ENCODE measurements at regions not wholly inside any gene's neighbourhood (a gene's known extent, or its start where the extent isn't known, plus 50 kb on each side); places are given as distances from the start of the nearest gene placed in this dataset.

- POLR2A ChIA-PET: no interaction called here
- no peaks in the 10 kb centered on the region for H3K36me3 ChIP-seq (ENCODE audit: control insufficient read depth in 1 of 2, insufficient read depth in 2 of 2, low read length in 2 of 2)
- no peaks in the 10 kb centered on the region for H3K4me1 ChIP-seq (ENCODE audit: control insufficient read depth in 1 of 2, insufficient read depth in 2 of 2, low read length in 2 of 2)
- no peak overlapping the region for H3K4me2 ChIP-seq (ENCODE audit: low read length)
- no peak overlapping the region for H3K4me3 ChIP-seq (replicated peaks in 1 of 2; ENCODE audit: low read depth in 1 of 2, low read length in 2 of 2)
- no peak overlapping the region for H3K9ac ChIP-seq (ENCODE audit: low read length)
- H2AFZ ChIP-seq (ENCODE audit: low read depth, low read length, poor library complexity, severe bottlenecking): no peak overlapping the region
- intact Hi-C loops (cut with micrococcal nuclease): no loop called here
- CTCF ChIA-PET: no interaction called here
- H3K9me2 ChIP-seq (ENCODE audit: insufficient read depth): no peaks in the 10 kb centered on the region
- H3K27ac ChIP-seq (ENCODE audit: low read depth, low read length): no peak overlapping the region
- H3K79me2 ChIP-seq (ENCODE audit: insufficient read depth, low read length): no peaks in the 10 kb centered on the region
- no peaks in the 10 kb centered on the region for H3K9me3 ChIP-seq (ENCODE audit: control insufficient read depth in 1 of 2, insufficient read depth in 1 of 2, low read depth in 1 of 2, low read length in 2 of 2)
- no peaks in the 10 kb centered on the region for H3K27me3 ChIP-seq (ENCODE audit: insufficient read depth, low read length)
- no peak for TF ChIP-seq ZBTB33 (IDR thresholded peaks at IDR 0.05; ENCODE audit: extremely low read depth, insufficient replicate concordance, low read length)
- TF ChIP-seq TCF7L2 (IDR thresholded peaks at IDR 0.05; ENCODE audit: borderline replicate concordance, extremely low read depth, insufficient read depth, insufficient read length): no peak
- TF ChIP-seq EZH2phosphoT487 (IDR thresholded peaks at IDR 0.05; ENCODE audit: borderline replicate concordance): no peak
- TF ChIP-seq MAX (IDR thresholded peaks at IDR 0.05): no peak
- no peak for TF ChIP-seq POLR2AphosphoS5 (IDR thresholded peaks at IDR 0.05; ENCODE audit: low read depth, low read length)
- no peak for TF ChIP-seq EGR1 (IDR thresholded peaks at IDR 0.05; ENCODE audit: low read depth)
- no peak for TF ChIP-seq CBX3 (IDR thresholded peaks at IDR 0.05; ENCODE audit: low read depth)
- no peak for TF ChIP-seq YY1 (IDR thresholded peaks at IDR 0.05; ENCODE audit: extremely low read depth, insufficient replicate concordance, low read depth, low read length)
- TF ChIP-seq JUND (IDR thresholded peaks at IDR 0.05): no peak
- TF ChIP-seq ZNF274 (IDR thresholded peaks at IDR 0.05; ENCODE audit: low read depth, low read length): no peak
- BruUV-seq (replicated peaks): no TSS peak
- no peaks in the 10 kb centered on the region for H4K20me1 ChIP-seq (ENCODE audit: insufficient read depth)
- ATAC-seq (no peak), DNase-seq (ENCODE audit: low read depth, low spot score) (no peak)
- RAD21 ChIA-PET (ENCODE audit: low non-redundant PET in 1 of 2, low total read pairs in 2 of 2, uncharacterized antibody in 2 of 2, unreplicated experiment in 2 of 2): no interaction called here
Measured at GRCh38 chr6:19705606-19706005, 131.6 kb upstream of the ID4 start.
